HEK293 (cell line): ENCODE measurements at regions not wholly inside any gene's neighbourhood (a gene's known extent, or its start where the extent isn't known, plus 50 kb on each side); places are given as distances from the start of the nearest gene placed in this dataset.

Source experiments
- CTCF ChIA-PET: fragments of 350-600 bp; formaldehyde crosslinking; extraction: SDS; loops from one replicate; lab custom pipeline; 2021; ENCODE audit warnings: antibody characterized with exemption; lab: Yijun Ruan, JAX
- POLR2A ChIA-PET: fragments of 300-600 bp; formaldehyde crosslinking; extraction: SDS; loops from one replicate; lab custom pipeline; 2020; ENCODE audit warnings: antibody characterized with exemption, inconsistent platforms; lab: Yijun Ruan, JAX
- H3K27ac ChIP-seq: fragments of 200-500 bp; sonication (Bioruptor generic); 2 replicates; pipeline ENCODE4 v1.5.1; 2014; ENCODE audit warnings: low read depth, low read length, control low read depth, inconsistent platforms; ENCODE audit errors: extremely low read depth
- H3K36me3 ChIP-seq, 2 experiments: fragments of 200-500 bp in 1 of 2; sonication (Bioruptor generic) in 1 of 2; 1 replicate in 1 of 2; 2 replicates in 1 of 2; pipeline ENCODE4 v1.5.1; 2014 to 2017; ENCODE audit warnings: inconsistent platforms in 2 of 2, low read length in 2 of 2; ENCODE audit not compliant: control insufficient read depth in 2 of 2, insufficient read depth in 1 of 2
- H3K4me1 ChIP-seq: fragments of 200-500 bp; sonication (Bioruptor generic); 2 replicates; pipeline ENCODE4 v1.5.1; 2014; ENCODE audit warnings: mild to moderate bottlenecking, low read length, inconsistent platforms; ENCODE audit not compliant: control insufficient read depth, insufficient read depth
- H3K4me3 ChIP-seq: 2 replicates; pipeline ENCODE4 v1.5.1; 2011; ENCODE audit warnings: low read depth, mild to moderate bottlenecking, control low read depth, low read length, moderate library complexity
- H3K9me3 ChIP-seq: fragments of 200-500 bp; sonication (Bioruptor generic); 2 replicates; pipeline ENCODE4 v1.5.1; 2014; ENCODE audit warnings: low read depth, low read length, inconsistent platforms; ENCODE audit not compliant: control insufficient read depth, insufficient read depth
- BCL6B ChIP-seq: fragments of 450-650 bp; formaldehyde crosslinking; IDR thresholded peaks from 2 replicates; pipeline ENCODE4 v1.5.1; 2017; ENCODE audit warnings: missing biosample characterization, missing genetic modification characterization
- INSM2 ChIP-seq: fragments of 450-650 bp; formaldehyde crosslinking; IDR thresholded peaks from 2 replicates; pipeline ENCODE4 v1.5.1; 2016; ENCODE audit warnings: missing biosample characterization, missing genetic modification characterization
- REST ChIP-seq: fragments of 450-650 bp; formaldehyde crosslinking; IDR thresholded peaks from 2 replicates; pipeline ENCODE4 v1.5.1; 2016; ENCODE audit warnings: missing biosample characterization, missing genetic modification characterization
- SCRT1 ChIP-seq: fragments of 450-650 bp; formaldehyde crosslinking; IDR thresholded peaks from 2 replicates; pipeline ENCODE4 v1.5.1; 2016; ENCODE audit warnings: missing biosample characterization, missing genetic modification characterization, borderline replicate concordance
- SP7 ChIP-seq: fragments of 450-650 bp; formaldehyde crosslinking; IDR thresholded peaks from 2 replicates; pipeline ENCODE4 v1.5.1; 2016; ENCODE audit warnings: missing biosample characterization, missing genetic modification characterization
- WT1 ChIP-seq: fragments of 450-650 bp; formaldehyde crosslinking; IDR thresholded peaks from 2 replicates; pipeline ENCODE4 v1.5.1; 2016; ENCODE audit warnings: missing biosample characterization, missing genetic modification characterization
- ZBTB17 ChIP-seq: fragments of 450-650 bp; formaldehyde crosslinking; IDR thresholded peaks from 2 replicates; pipeline ENCODE4 v1.5.1; 2016; ENCODE audit warnings: missing biosample characterization, missing genetic modification characterization
- ZNF10 ChIP-seq: fragments of 450-650 bp; formaldehyde crosslinking; IDR thresholded peaks from 2 replicates; pipeline ENCODE4 v1.5.1; 2017; ENCODE audit warnings: missing biosample characterization, missing genetic modification characterization
- ZNF112 ChIP-seq: fragments of 450-650 bp; formaldehyde crosslinking; IDR thresholded peaks from 2 replicates; pipeline ENCODE4 v1.5.0; 2017; ENCODE audit warnings: missing biosample characterization, missing genetic modification characterization
- ZNF175 ChIP-seq: fragments of 450-650 bp; formaldehyde crosslinking; IDR thresholded peaks from 2 replicates; pipeline ENCODE4 v1.5.1; 2016; ENCODE audit warnings: missing biosample characterization, missing genetic modification characterization
- ZNF19 ChIP-seq: fragments of 450-650 bp; formaldehyde crosslinking; IDR thresholded peaks from 2 replicates; pipeline ENCODE4; 2016; ENCODE audit warnings: missing biosample characterization, missing genetic modification characterization, low read depth
- ZNF223 ChIP-seq: fragments of 450-650 bp; formaldehyde crosslinking; IDR thresholded peaks from 2 replicates; pipeline ENCODE4 v1.5.1; 2016; ENCODE audit warnings: missing biosample characterization, missing genetic modification characterization
- ZNF280C ChIP-seq: fragments of 450-650 bp; formaldehyde crosslinking; IDR thresholded peaks from 2 replicates; pipeline ENCODE4 v1.5.1; 2016; ENCODE audit warnings: missing biosample characterization, missing genetic modification characterization
- ZNF324 ChIP-seq: fragments of 450-650 bp; formaldehyde crosslinking; IDR thresholded peaks from 2 replicates; pipeline ENCODE4 v1.5.1; 2016; ENCODE audit warnings: missing biosample characterization, missing genetic modification characterization
- ZNF350 ChIP-seq: fragments of 450-650 bp; formaldehyde crosslinking; IDR thresholded peaks from 2 replicates; pipeline ENCODE4 v1.5.0; 2017; ENCODE audit warnings: missing biosample characterization, mild to moderate bottlenecking, missing genetic modification characterization
- ZNF510 ChIP-seq: fragments of 450-650 bp; formaldehyde crosslinking; IDR thresholded peaks from 2 replicates; pipeline ENCODE4 v1.5.1; 2018; ENCODE audit warnings: mild to moderate bottlenecking, missing genetic modification characterization, missing biosample characterization; ENCODE audit not compliant: insufficient replicate concordance
- ZNF544 ChIP-seq: fragments of 450-650 bp; formaldehyde crosslinking; IDR thresholded peaks from 2 replicates; pipeline ENCODE4 v1.5.0; 2017; ENCODE audit warnings: missing biosample characterization, missing genetic modification characterization
- ZNF571 ChIP-seq: fragments of 450-650 bp; formaldehyde crosslinking; IDR thresholded peaks from 2 replicates; pipeline ENCODE4 v1.5.0; 2017; ENCODE audit warnings: missing biosample characterization, missing genetic modification characterization
- ZNF585B ChIP-seq: fragments of 450-650 bp; formaldehyde crosslinking; IDR thresholded peaks from 2 replicates; pipeline ENCODE4 v1.5.1; 2016; ENCODE audit warnings: missing biosample characterization, missing genetic modification characterization
- ZNF677 ChIP-seq: fragments of 450-650 bp; IDR thresholded peaks from 2 replicates; pipeline ENCODE4 v1.5.0; 2018; ENCODE audit warnings: missing biosample characterization, mild to moderate bottlenecking, missing genetic modification characterization, moderate library complexity
- ZNF704 ChIP-seq: fragments of 450-650 bp; formaldehyde crosslinking; IDR thresholded peaks from 2 replicates; pipeline ENCODE4 v1.5.1; 2016; ENCODE audit warnings: missing biosample characterization, missing genetic modification characterization
- ZNF707 ChIP-seq: fragments of 450-650 bp; formaldehyde crosslinking; IDR thresholded peaks from 2 replicates; pipeline ENCODE4 v1.5.1; 2016; ENCODE audit warnings: missing biosample characterization, missing genetic modification characterization
- ZNF785 ChIP-seq: fragments of 450-650 bp; formaldehyde crosslinking; IDR thresholded peaks from 2 replicates; pipeline ENCODE4 v1.5.1; 2016; ENCODE audit warnings: missing biosample characterization, missing genetic modification characterization
- ZNF792 ChIP-seq: fragments of 450-650 bp; formaldehyde crosslinking; IDR thresholded peaks from 2 replicates; pipeline ENCODE4 v1.5.1; 2016; ENCODE audit warnings: missing biosample characterization, missing genetic modification characterization
- ZNF837 ChIP-seq: fragments of 450-650 bp; formaldehyde crosslinking; IDR thresholded peaks from 2 replicates; pipeline ENCODE4 v1.5.1; 2016; ENCODE audit warnings: missing biosample characterization, missing genetic modification characterization
- ZSCAN23 ChIP-seq: fragments of 450-650 bp; formaldehyde crosslinking; IDR thresholded peaks from 2 replicates; pipeline ENCODE4 v1.5.1; 2016; ENCODE audit warnings: missing biosample characterization, missing genetic modification characterization
- ZSCAN30 ChIP-seq: fragments of 450-650 bp; IDR thresholded peaks from 2 replicates; pipeline ENCODE4 v1.5.1; 2018; ENCODE audit warnings: missing biosample characterization, mild to moderate bottlenecking, missing genetic modification characterization, moderate library complexity

GRCh38 chr4:92232566-92232965, 71.2 kb upstream of the GRID2 start:
- H3K27ac ChIP-seq: no peak overlapping the region
- no peaks in the 10 kb centered on the region for H3K4me1 ChIP-seq
- H3K4me3 ChIP-seq: no peak overlapping the region
- no peaks in the 10 kb centered on the region for H3K9me3 ChIP-seq
- CTCF ChIA-PET: no interaction called here
- POLR2A ChIA-PET: no interaction called here
- no peak for TF ChIP-seq ZNF585B (tag by site-specific recombination)
- TF ChIP-seq ZNF571 (tag by site-specific recombination): no peak
- no peak for TF ChIP-seq ZNF510 (tag by site-specific recombination)
- TF ChIP-seq ZSCAN30 (tag by site-specific recombination): no peak
- TF ChIP-seq ZNF175 (tag by site-specific recombination): no peak
- TF ChIP-seq ZNF837 (tag by site-specific recombination): no peak
- no peak for TF ChIP-seq ZBTB17
- TF ChIP-seq ZNF792 (tag by site-specific recombination): no peak
- TF ChIP-seq ZNF324 (tag by site-specific recombination): no peak
- no peak for TF ChIP-seq ZNF785 (tag by site-specific recombination)
- no peak for TF ChIP-seq BCL6B (tag by site-specific recombination)
- TF ChIP-seq SCRT1 (tag by site-specific recombination): no peak
- TF ChIP-seq ZNF19 (tag by site-specific recombination): no peak
- TF ChIP-seq WT1: no peak
- no peak for TF ChIP-seq ZNF280C (tag by site-specific recombination)
- TF ChIP-seq ZNF112 (tag by site-specific recombination): no peak
- no peak for TF ChIP-seq ZNF544 (tag by site-specific recombination)
- no peaks in the 10 kb centered on the region for H3K36me3 ChIP-seq

- CTCF ChIA-PET: no interaction called here
- Histone ChIP-seq H3K27ac (no peak overlapping the region), H3K9me3 (no peaks in the 10 kb centered on the region), H3K36me3 (no peaks in the 10 kb centered on the region), H3K4me3 (no peak overlapping the region), H3K4me1 (no peaks in the 10 kb centered on the region)
- POLR2A ChIA-PET: no interaction called here
- TF ChIP-seq ZNF704 (tag by site-specific recombination) (no peak), ZNF785 (tag by site-specific recombination) (no peak), ZNF223 (tag by site-specific recombination) (no peak), ZNF707 (tag by site-specific recombination) (no peak), ZSCAN23 (no peak), ZNF677 (tag by site-specific recombination) (no peak), ZNF350 (tag by site-specific recombination) (no peak), SP7 (tag by site-specific recombination) (no peak), ZNF10 (tag by site-specific recombination) (no peak), REST (no peak), INSM2 (tag by site-specific recombination) (no peak), ZNF585B (tag by site-specific recombination) (no peak)
Observed at GRCh38 chr4:92234393-92235176, 69.2 kb upstream of the GRID2 start.
